Loucy (cell line): ENCODE measurements at regions not wholly inside any gene's neighbourhood (a gene's known extent, or its start where the extent isn't known, plus 50 kb on each side); places are given as distances from the start of the nearest gene placed in this dataset.
"Not testable (repeated sequence)": the region's sequence is repeated elsewhere in the genome, so short reads cannot be mapped to it uniquely, and the experiment has no call there.

Experiments used
- H2AFZ ChIP-seq: fragments of 200-600 bp; sonication (generic); 2 replicates; pipeline ENCODE4 v1.6.0; 2016; ENCODE audit warnings: antibody characterized with exemption, mild to moderate bottlenecking, low read length, moderate library complexity
- H3F3A ChIP-seq: fragments of 200-600 bp; 2 replicates; pipeline ENCODE4 v1.6.0; 2016; ENCODE audit warnings: antibody characterized with exemption, low read depth, mild to moderate bottlenecking
- H3K27me3 ChIP-seq: fragments of 200-600 bp; sonication (generic); 2 replicates; pipeline ENCODE4 v1.6.1; 2014; ENCODE audit warnings: low read length, mild to moderate bottlenecking; ENCODE audit not compliant: insufficient read depth, poor library complexity, severe bottlenecking
- H3K36me3 ChIP-seq: fragments of 200-600 bp; sonication (generic); 2 replicates; pipeline ENCODE4 v1.6.1; 2016; ENCODE audit warnings: low read length; ENCODE audit not compliant: insufficient read depth
- H3K4me1 ChIP-seq: fragments of 200-600 bp; sonication (generic); 2 replicates; pipeline ENCODE4 v1.5.1; 2014; ENCODE audit warnings: low read length, mild to moderate bottlenecking; ENCODE audit not compliant: insufficient read depth, poor library complexity, severe bottlenecking
- H3K4me2 ChIP-seq: fragments of 200-600 bp; sonication (generic); 2 replicates; pipeline ENCODE4 v1.6.0; 2014; ENCODE audit warnings: antibody characterized with exemption, low read length, low read depth, mild to moderate bottlenecking; ENCODE audit not compliant: poor library complexity, severe bottlenecking
- H3K4me3 ChIP-seq: fragments of 200-600 bp; sonication (generic); 2 replicates; pipeline ENCODE4 v1.5.1; 2014; ENCODE audit warnings: low read length, mild to moderate bottlenecking, mixed read lengths; ENCODE audit not compliant: poor library complexity, severe bottlenecking
- H3K79me2 ChIP-seq: fragments of 200-600 bp; sonication (generic); 2 replicates; pipeline ENCODE4 v1.6.1; 2014; ENCODE audit warnings: low read length; ENCODE audit not compliant: insufficient read depth
- H3K9ac ChIP-seq: fragments of 200-600 bp; sonication (generic); 2 replicates; pipeline ENCODE4 v1.6.0; 2014; ENCODE audit warnings: mild to moderate bottlenecking, low read depth, low read length, moderate library complexity; ENCODE audit not compliant: poor library complexity, severe bottlenecking
- H3K9me2 ChIP-seq: fragments of 200-600 bp; sonication (generic); replicated peaks from 2 replicates; pipeline ENCODE4 v1.6.1; 2016; ENCODE audit warnings: low read depth, low read length, mixed read lengths
- H3K9me3 ChIP-seq: fragments of 200-600 bp; sonication (generic); 2 replicates; pipeline ENCODE4 v1.6.1; 2014; ENCODE audit warnings: mild to moderate bottlenecking, antibody characterized with exemption, low read length, low read depth; ENCODE audit not compliant: insufficient read depth
- H4K20me1 ChIP-seq: fragments of 200-600 bp; sonication (generic); 2 replicates; pipeline ENCODE4 v1.6.0; 2014; ENCODE audit warnings: antibody characterized with exemption, low read length, mild to moderate bottlenecking; ENCODE audit not compliant: insufficient read depth, poor library complexity, severe bottlenecking

GRCh38 chr2:87521057-87521456 lies 226.8 kb upstream of the PLGLB2 start:
- H2AFZ ChIP-seq, H3K4me2 ChIP-seq: not testable (repeated sequence)

GRCh38 chr2:87521489-87521888 lies 226.4 kb upstream of the PLGLB2 start:
- not testable (repeated sequence) for H3K4me2 ChIP-seq

More at GRCh38 chr2:87521057-87521456, 226.8 kb upstream of the PLGLB2 start:
- not testable (repeated sequence) for H3K9me2 ChIP-seq, H3K9ac ChIP-seq, H3K36me3 ChIP-seq, H4K20me1 ChIP-seq, H3K27me3 ChIP-seq, H3K4me1 ChIP-seq, H3K9me3 ChIP-seq, H3F3A ChIP-seq, H3K4me3 ChIP-seq, H3K79me2 ChIP-seq

DNA sequence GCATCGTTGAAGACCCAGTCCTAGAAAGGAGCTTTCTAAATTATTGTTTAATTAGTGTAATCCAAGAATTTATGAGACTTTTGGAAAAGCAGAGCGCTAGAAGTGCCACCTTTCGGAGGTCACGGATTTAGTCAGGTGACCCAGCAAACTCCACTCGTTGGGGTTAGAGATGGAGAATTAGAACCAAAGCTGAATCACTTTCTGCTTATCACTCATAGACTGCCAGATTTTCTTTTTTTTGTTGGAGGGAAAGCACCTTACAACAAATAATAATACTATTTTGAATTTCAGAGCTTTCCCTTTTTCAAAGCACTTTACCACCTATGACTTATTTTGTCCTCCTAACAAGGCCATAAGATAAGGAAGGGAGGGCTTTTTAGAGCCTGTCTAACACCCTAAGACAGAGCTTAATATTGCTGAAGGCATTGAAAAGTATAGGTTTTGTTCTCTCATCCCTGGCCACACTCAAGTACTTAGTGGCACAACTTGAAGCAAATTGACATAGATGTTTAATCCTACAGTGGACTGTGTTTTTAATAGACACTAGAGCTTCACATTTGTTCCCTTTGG lies 223.2 kb upstream of the PLGLB2 start:
- H2AFZ ChIP-seq, H3K9me3 ChIP-seq, H4K20me1 ChIP-seq, H3K9me2 ChIP-seq, H3K79me2 ChIP-seq, H3K36me3 ChIP-seq, H3K4me1 ChIP-seq, H3K4me2 ChIP-seq, H3K9ac ChIP-seq, H3K4me3 ChIP-seq, H3K27me3 ChIP-seq, H3F3A ChIP-seq: not testable (repeated sequence)

More at GRCh38 chr2:87521489-87521888, 226.4 kb upstream of the PLGLB2 start:
- not testable (repeated sequence) for H3K9me3 ChIP-seq, H3K9me2 ChIP-seq, H3K79me2 ChIP-seq, H4K20me1 ChIP-seq, H2AFZ ChIP-seq, H3K27me3 ChIP-seq, H3K4me3 ChIP-seq, H3K4me1 ChIP-seq, H3F3A ChIP-seq, H3K9ac ChIP-seq, H3K36me3 ChIP-seq

GRCh38 chr2:87525497-87525991 lies 222.3 kb upstream of the PLGLB2 start:
- H3K4me1 ChIP-seq, H3K9ac ChIP-seq: not testable (repeated sequence)

GRCh38 chr2:87526258-87526657 lies 221.6 kb upstream of the PLGLB2 start:
- H4K20me1 ChIP-seq, H3K4me2 ChIP-seq: not testable (repeated sequence)

More at GRCh38 chr2:87525497-87525991, 222.3 kb upstream of the PLGLB2 start:
- H3K9me2 ChIP-seq, H4K20me1 ChIP-seq, H3F3A ChIP-seq, H2AFZ ChIP-seq, H3K4me2 ChIP-seq, H3K36me3 ChIP-seq, H3K9me3 ChIP-seq, H3K27me3 ChIP-seq, H3K4me3 ChIP-seq, H3K79me2 ChIP-seq: not testable (repeated sequence)

GRCh38 chr2:87531968-87532715 lies 215.7 kb upstream of the PLGLB2 start:
- H3K4me3 ChIP-seq, H3K9me2 ChIP-seq, H3K27me3 ChIP-seq, H3K9ac ChIP-seq, H3K4me2 ChIP-seq, H2AFZ ChIP-seq, H4K20me1 ChIP-seq, H3K79me2 ChIP-seq, H3F3A ChIP-seq, H3K36me3 ChIP-seq, H3K9me3 ChIP-seq, H3K4me1 ChIP-seq: not testable (repeated sequence)

More at GRCh38 chr2:87526258-87526657, 221.6 kb upstream of the PLGLB2 start:
- H3K4me1 ChIP-seq, H3K9ac ChIP-seq, H3F3A ChIP-seq, H3K79me2 ChIP-seq, H3K9me3 ChIP-seq, H3K36me3 ChIP-seq, H3K27me3 ChIP-seq, H3K9me2 ChIP-seq, H2AFZ ChIP-seq, H3K4me3 ChIP-seq: not testable (repeated sequence)

DNA sequence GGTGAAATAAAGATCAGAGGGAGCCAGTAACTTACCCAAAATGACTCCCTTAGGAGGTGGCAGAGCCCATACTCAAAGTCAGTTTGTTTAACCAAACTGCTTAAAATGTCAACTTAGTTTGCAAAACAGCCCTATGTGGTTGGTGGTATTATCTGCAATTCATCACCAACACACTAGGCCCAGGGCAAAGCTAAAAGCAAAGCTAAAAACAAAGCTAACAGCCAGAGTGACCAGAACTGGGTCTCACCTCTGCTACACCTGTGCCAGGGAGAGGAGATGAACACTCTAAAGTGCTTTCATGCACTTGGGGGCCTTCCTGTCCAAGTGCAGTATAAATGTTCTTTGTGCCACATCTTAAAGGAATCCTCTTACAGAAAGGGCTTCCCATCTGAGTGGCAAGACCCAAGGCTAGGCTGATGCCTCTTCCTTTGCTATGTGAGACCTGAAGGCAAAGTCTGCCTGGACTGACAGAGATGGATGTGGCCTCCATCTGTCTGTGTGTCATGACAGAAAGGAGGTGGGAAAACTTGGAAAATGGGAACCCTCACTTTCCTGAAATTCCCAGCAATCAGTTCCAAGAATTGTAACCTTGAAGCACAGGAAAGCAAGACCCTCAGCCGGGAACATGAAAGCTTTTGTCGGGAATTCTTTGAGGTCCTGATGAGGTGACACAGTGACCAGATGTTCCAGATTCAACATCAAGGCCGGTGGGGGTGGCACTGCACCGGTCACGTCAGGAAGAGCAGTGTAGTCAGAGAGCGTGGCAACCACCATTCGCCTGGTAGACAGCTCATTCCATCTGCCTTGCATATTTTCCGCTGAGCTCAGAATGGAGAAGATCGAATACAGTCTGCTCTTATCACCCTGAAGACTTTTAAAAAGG lies 214.3 kb upstream of the PLGLB2 start:
- not testable (repeated sequence) for H3K9ac ChIP-seq, H3K27me3 ChIP-seq, H3K9me3 ChIP-seq, H2AFZ ChIP-seq, H3K4me1 ChIP-seq, H3K9me2 ChIP-seq, H3K4me3 ChIP-seq, H4K20me1 ChIP-seq, H3F3A ChIP-seq, H3K79me2 ChIP-seq, H3K4me2 ChIP-seq, H3K36me3 ChIP-seq
